ENCODE measurements at regions not wholly inside any gene's neighbourhood (a gene's known extent, or its start where the extent isn't known, plus 50 kb on each side); places are given as distances from the start of the nearest gene placed in this dataset.

DNA sequence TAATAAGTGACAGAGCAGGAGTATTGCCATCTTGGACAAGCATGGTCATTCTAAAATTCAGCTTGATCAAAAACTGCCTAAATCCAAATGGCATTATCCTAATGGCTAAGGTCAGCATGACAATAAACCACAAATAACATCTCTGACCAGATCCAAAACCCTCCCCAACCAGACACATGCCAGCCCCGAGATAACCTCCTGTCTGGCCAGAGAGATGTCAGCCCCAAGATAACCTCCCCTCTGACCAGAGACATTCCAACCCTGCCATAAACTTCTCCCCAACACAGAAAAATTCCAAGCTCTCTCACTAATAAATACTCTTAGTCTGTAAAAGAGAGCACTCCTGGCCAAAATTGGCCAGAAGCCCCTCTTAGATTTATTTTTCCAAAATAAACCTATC lies 470.5 kb upstream of the UBE2E2 start:
- no peak for TF ChIP-seq ZNF565 (CRISPR knock-in tag; conservative IDR thresholded peaks at IDR 0.05; ENCODE audit: low read depth)
- TF ChIP-seq ARNTL (CRISPR knock-in tag; IDR thresholded peaks at IDR 0.05; ENCODE audit: borderline replicate concordance, low read depth): no peak
- no peak for TF ChIP-seq PPARA (CRISPR knock-in tag; IDR thresholded peaks at IDR 0.05; ENCODE audit: borderline replicate concordance)
- TF ChIP-seq ZC3H10 (CRISPR knock-in tag; IDR thresholded peaks at IDR 0.05): no peak
- no peak for TF ChIP-seq ZFP30 (CRISPR knock-in tag; IDR thresholded peaks at IDR 0.05)

Measured in SK-N-SH treated with all-trans-retinoic acid at 6 μM for 48 hours (cell line).